ENCODE measurements at regions not wholly inside any gene's neighbourhood (a gene's known extent, or its start where the extent isn't known, plus 50 kb on each side); places are given as distances from the start of the nearest gene placed in this dataset.

- H2AFZ ChIP-seq (ENCODE audit: low read depth, low read length): peak overlapping the region; percentile 9
- dilution Hi-C loops (cut with MboI; ENCODE audit: extremely low pct_ligation_motif_present, low sequenced_read_pairs): no loop called here
Measured at GRCh38 chr6:4256969-4257368, 121.6 kb upstream of the ECI2 start.

More at GRCh38 chr6:4256969-4257368, 121.6 kb upstream of the ECI2 start:
- BruUV-seq (replicated peaks): no TSS peak
- H4K20me1 ChIP-seq (replicated peaks; ENCODE audit: control insufficient read depth, extremely low read depth, insufficient read depth, low read length): no peaks in the 10 kb centered on the region
- intact Hi-C loops (cut with micrococcal nuclease): loop anchor here (2.0 kb wide), 1 partner anchor 18 kb away; no protein-coding TSS in a partner anchor
- H3K27ac ChIP-seq (ENCODE audit: insufficient read depth, low read depth, low read length): peak overlapping the region; percentile 5
- H3K9me1 ChIP-seq (replicated peaks; ENCODE audit: control insufficient read depth, extremely low read depth, insufficient read depth, low read length): no peaks in the 10 kb centered on the region
- no peak for TF ChIP-seq POLR2AphosphoS5 (IDR thresholded peaks at IDR 0.05; ENCODE audit: insufficient read depth, low read depth, low read length)
- TF ChIP-seq CTCF (IDR thresholded peaks at IDR 0.05; ENCODE audit: extremely low read depth in 1 of 2, insufficient read depth in 1 of 2, low read depth in 1 of 2, low read length in 2 of 2): no peak
- TF ChIP-seq GATA2 (IDR thresholded peaks at IDR 0.05; ENCODE audit: insufficient read depth, insufficient read length, low read depth, low read length): peak; percentile 53
- DNase-seq (ENCODE audit: low read depth, low spot score): peak; percentile 47
- H3K27me3 ChIP-seq (ENCODE audit: control insufficient read depth in 2 of 2, insufficient read depth in 2 of 2, low read length in 2 of 2): no peaks in the 10 kb centered on the region
- ChIA-PET CTCF (interaction anchor here (0.8 to 1.5 kb wide), 4 partner anchors 14 to 57 kb away, joined by 3 to 6 read pairs (median 3); no protein-coding TSS in a partner anchor), POLR2A (no interaction called here)
- H3K79me2 ChIP-seq (ENCODE audit: control insufficient read depth, insufficient read depth, low read length): no peaks in the 10 kb centered on the region
- no peak overlapping the region for H3K4me2 ChIP-seq (ENCODE audit: insufficient read depth, low read length)
- H3K9ac ChIP-seq (replicated peaks; ENCODE audit: extremely low read depth, insufficient read depth, low read length): no peak overlapping the region
- peak; percentile 62 for FAIRE-seq
- H3K36me3 ChIP-seq (ENCODE audit: control insufficient read depth in 2 of 2, extremely low read depth in 1 of 2, insufficient read depth in 2 of 2, low read length in 2 of 2): no peaks in the 10 kb centered on the region
- H3K4me3 ChIP-seq (replicated peaks in 1 of 3; ENCODE audit: insufficient read depth in 1 of 3, low read depth in 1 of 3, low read length in 3 of 3): no peak overlapping the region
- H3K4me1 ChIP-seq (ENCODE audit: control insufficient read depth, extremely low read depth, insufficient read depth, low read length): peaks cover 35% of the 10 kb centered on the region
- H3K9me3 ChIP-seq (replicated peaks; ENCODE audit: control insufficient read depth, insufficient read depth, low read length): no peaks in the 10 kb centered on the region
